ENCODE measurements at regions not wholly inside any gene's neighbourhood (a gene's known extent, or its start where the extent isn't known, plus 50 kb on each side); places are given as distances from the start of the nearest gene placed in this dataset.

DNA sequence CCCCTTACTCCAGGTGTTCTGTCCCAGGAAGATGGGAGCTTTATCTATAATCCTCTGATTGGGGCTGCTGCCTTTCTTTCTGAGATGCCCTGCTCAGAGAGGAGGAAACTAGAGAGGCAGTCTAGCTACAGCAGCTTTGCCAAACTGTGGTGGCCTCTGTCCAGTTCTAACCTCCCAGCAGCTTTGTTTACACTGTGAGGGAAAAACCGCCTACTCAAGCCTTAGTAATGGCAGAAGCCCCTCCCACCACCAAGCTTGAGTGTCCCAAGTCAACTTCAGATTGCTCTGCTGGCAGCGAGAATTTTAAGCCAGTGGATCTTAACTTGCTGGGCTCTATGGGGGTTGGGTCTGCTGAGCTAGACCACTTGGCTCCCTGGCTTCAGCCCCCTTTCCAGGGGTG is 394.9 kb upstream of the PABPC5 start:
- ChIA-PET POLR2A (no interaction called here), CTCF (no interaction called here)
- DNase-seq (ENCODE audit: low read depth, low spot score) (no peak), FAIRE-seq (no peak)
- no peak overlapping the region for H2AFZ ChIP-seq (ENCODE audit: low read depth, low read length)
- H3K4me1 ChIP-seq (ENCODE audit: control insufficient read depth, extremely low read depth, insufficient read depth, low read length) = no peaks in the 10 kb centered on the region
- H3K79me2 ChIP-seq (ENCODE audit: control insufficient read depth, insufficient read depth, low read length) = no peaks in the 10 kb centered on the region
- no peak overlapping the region for H3K4me3 ChIP-seq (replicated peaks in 1 of 3; ENCODE audit: insufficient read depth in 1 of 3, low read depth in 1 of 3, low read length in 3 of 3)
- TF ChIP-seq GATA2 (IDR thresholded peaks at IDR 0.05; ENCODE audit: insufficient read depth, insufficient read length, low read depth, low read length) (no peak), POLR2A (IDR thresholded peaks at IDR 0.05; ENCODE audit: low read depth, low read length) (no peak), EZH2 (IDR thresholded peaks at IDR 0.05; ENCODE audit: borderline replicate concordance, low read depth, low read length, severe bottlenecking) (no peak), FOS (IDR thresholded peaks at IDR 0.05; ENCODE audit: borderline replicate concordance, insufficient read depth, low read length) (no peak), JUN (IDR thresholded peaks at IDR 0.05; ENCODE audit: borderline replicate concordance, insufficient read depth, insufficient read length, low read depth) (no peak), POLR2AphosphoS5 (IDR thresholded peaks at IDR 0.05; ENCODE audit: insufficient read depth, low read depth, low read length) (no peak), MYC (IDR thresholded peaks at IDR 0.05; ENCODE audit: low read depth, low read length) (no peak)
- TF ChIP-seq, protein P1, sequence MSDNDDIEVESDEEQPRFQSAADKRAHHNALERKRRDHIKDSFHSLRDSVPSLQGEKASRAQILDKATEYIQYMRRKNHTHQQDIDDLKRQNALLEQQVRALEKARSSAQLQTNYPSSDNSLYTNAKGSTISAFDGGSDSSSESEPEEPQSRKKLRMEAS (IDR thresholded peaks at IDR 0.05; ENCODE audit: insufficient read depth, insufficient read length) = no peak
- TF ChIP-seq, protein P2, sequence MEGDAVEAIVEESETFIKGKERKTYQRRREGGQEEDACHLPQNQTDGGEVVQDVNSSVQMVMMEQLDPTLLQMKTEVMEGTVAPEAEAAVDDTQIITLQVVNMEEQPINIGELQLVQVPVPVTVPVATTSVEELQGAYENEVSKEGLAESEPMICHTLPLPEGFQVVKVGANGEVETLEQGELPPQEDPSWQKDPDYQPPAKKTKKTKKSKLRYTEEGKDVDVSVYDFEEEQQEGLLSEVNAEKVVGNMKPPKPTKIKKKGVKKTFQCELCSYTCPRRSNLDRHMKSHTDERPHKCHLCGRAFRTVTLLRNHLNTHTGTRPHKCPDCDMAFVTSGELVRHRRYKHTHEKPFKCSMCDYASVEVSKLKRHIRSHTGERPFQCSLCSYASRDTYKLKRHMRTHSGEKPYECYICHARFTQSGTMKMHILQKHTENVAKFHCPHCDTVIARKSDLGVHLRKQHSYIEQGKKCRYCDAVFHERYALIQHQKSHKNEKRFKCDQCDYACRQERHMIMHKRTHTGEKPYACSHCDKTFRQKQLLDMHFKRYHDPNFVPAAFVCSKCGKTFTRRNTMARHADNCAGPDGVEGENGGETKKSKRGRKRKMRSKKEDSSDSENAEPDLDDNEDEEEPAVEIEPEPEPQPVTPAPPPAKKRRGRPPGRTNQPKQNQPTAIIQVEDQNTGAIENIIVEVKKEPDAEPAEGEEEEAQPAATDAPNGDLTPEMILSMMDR (IDR thresholded peaks at IDR 0.05; ENCODE audit: extremely low read depth in 1 of 2, insufficient read depth in 1 of 2, low read depth in 1 of 2, low read length in 2 of 2) = no peak
- H3K36me3 ChIP-seq (ENCODE audit: control insufficient read depth in 2 of 2, extremely low read depth in 1 of 2, insufficient read depth in 2 of 2, low read length in 2 of 2) = no peaks in the 10 kb centered on the region
- no peak overlapping the region for H3K27ac ChIP-seq (ENCODE audit: insufficient read depth, low read depth, low read length)
- no TSS peak for BruUV-seq (replicated peaks)
- no peaks in the 10 kb centered on the region for H3K9me3 ChIP-seq (replicated peaks; ENCODE audit: control insufficient read depth, insufficient read depth, low read length)
- H3K9ac ChIP-seq (replicated peaks; ENCODE audit: extremely low read depth, insufficient read depth, low read length) = no peak overlapping the region
- no peaks in the 10 kb centered on the region for H4K20me1 ChIP-seq (replicated peaks; ENCODE audit: control insufficient read depth, extremely low read depth, insufficient read depth, low read length)
- dilution Hi-C loops (cut with MboI; ENCODE audit: extremely low pct_ligation_motif_present, low sequenced_read_pairs) (no loop called here), intact Hi-C loops (cut with micrococcal nuclease) (no loop called here)
- no peaks in the 10 kb centered on the region for H3K27me3 ChIP-seq (ENCODE audit: control insufficient read depth in 2 of 2, insufficient read depth in 2 of 2, low read length in 2 of 2)
- H3K4me2 ChIP-seq (ENCODE audit: insufficient read depth, low read length) = no peak overlapping the region
- H3K9me1 ChIP-seq (replicated peaks; ENCODE audit: control insufficient read depth, extremely low read depth, insufficient read depth, low read length) = no peaks in the 10 kb centered on the region
